Vagina (tissue), 2 donors: ENCODE measurements at regions not wholly inside any gene's neighbourhood (a gene's known extent, or its start where the extent isn't known, plus 50 kb on each side); places are given as distances from the start of the nearest gene placed in this dataset.
"Not testable (repeated sequence)": the region's sequence is repeated elsewhere in the genome, so short reads cannot be mapped to it uniquely, and the experiment has no call there.

Experiments used
- CTCF ChIP-seq, 3 experiments: fragments of 450-650 bp in 2 of 3; fragments of 200-600 bp in 1 of 3; sonication (generic) in 1 of 3; IDR thresholded peaks; one replicate each; pipeline ENCODE4 v1.5.1; 2017 to 2019; ENCODE audit warnings: antibody characterized with exemption in 3 of 3, mild to moderate bottlenecking in 2 of 3, moderate library complexity in 2 of 3
- POLR2AphosphoS5 ChIP-seq, 2 donors: sonication (generic); formaldehyde crosslinking; IDR thresholded peaks; one replicate each; pipeline ENCODE4 v1.9.0; 2017; ENCODE audit warnings: antibody characterized with exemption in 2 of 2, mild to moderate bottlenecking in 2 of 2, low read depth in 1 of 2; ENCODE audit not compliant: insufficient read depth in 1 of 2

GRCh38 chr1:115439520-115439919 lies 101.5 kb upstream of the NGF start:
- not testable (repeated sequence) for TF ChIP-seq CTCF (IDR thresholded peaks at IDR 0.05); POLR2AphosphoS5 (IDR thresholded peaks at IDR 0.05; ENCODE audit: insufficient read depth in 1 of 2, low read depth in 1 of 2)
